T-helper 1 cell treated with Interleukin-12 subunit alpha and Interleukin-12 subunit beta and Interleukin-4 antibody, amounts not matched to agents 30 μg/mL and 1 μg/mL, for 36 hours (primary cell): ENCODE measurements at regions not wholly inside any gene's neighbourhood (a gene's known extent, or its start where the extent isn't known, plus 50 kb on each side); places are given as distances from the start of the nearest gene placed in this dataset.
"Not testable (repeated sequence)": the region's sequence is repeated elsewhere in the genome, so short reads cannot be mapped to it uniquely, and the experiment has no call there.

Experiments used
- H3K27ac Mint-ChIP-seq: one replicate; pipeline ENCODE4 v1.8.0; 2021; ENCODE audit warnings: mild to moderate bottlenecking, mixed read lengths
- H3K27me3 Mint-ChIP-seq: one replicate; pipeline ENCODE4 v1.8.0; 2021; ENCODE audit warnings: low read depth, mixed read lengths
- H3K36me3 Mint-ChIP-seq: one replicate; pipeline ENCODE4 v1.8.0; 2021; ENCODE audit warnings: low read depth, mixed read lengths
- H3K4me1 Mint-ChIP-seq: one replicate; pipeline ENCODE4 v1.8.0; 2021; ENCODE audit warnings: low read depth, mixed read lengths
- H3K4me3 Mint-ChIP-seq: one replicate; pipeline ENCODE4 v1.8.0; 2021; ENCODE audit warnings: mild to moderate bottlenecking, moderate library complexity, mixed read lengths
- H3K9me3 Mint-ChIP-seq: one replicate; pipeline ENCODE4 v1.8.0; 2021; ENCODE audit warnings: mixed read lengths

- Mint-ChIP-seq H3K27ac (no peak overlapping the region), H3K4me1 (no peaks in the 10 kb centered on the region), H3K36me3 (no peaks in the 10 kb centered on the region), H3K4me3 (no peak overlapping the region), H3K9me3 (no peaks in the 10 kb centered on the region), H3K27me3 (no peaks in the 10 kb centered on the region)
Observed at GRCh38 chr3:118618247-118619040, 416.2 kb downstream of the IGSF11 start.

GRCh38 chr3:118626453-118626852 lies 408.2 kb downstream of the IGSF11 start:
- no peak overlapping the region for H3K4me3 Mint-ChIP-seq
- H3K36me3 Mint-ChIP-seq = no peaks in the 10 kb centered on the region
- H3K27ac Mint-ChIP-seq = no peak overlapping the region
- no peaks in the 10 kb centered on the region for H3K4me1 Mint-ChIP-seq
- H3K9me3 Mint-ChIP-seq = no peaks in the 10 kb centered on the region
- no peaks in the 10 kb centered on the region for H3K27me3 Mint-ChIP-seq

- Mint-ChIP-seq H3K4me3 (no peak overlapping the region), H3K27me3 (no peaks in the 10 kb centered on the region), H3K36me3 (no peaks in the 10 kb centered on the region), H3K4me1 (no peaks in the 10 kb centered on the region), H3K27ac (no peak overlapping the region), H3K9me3 (no peaks in the 10 kb centered on the region)
Observed at GRCh38 chr3:118628704-118629341, 405.8 kb downstream of the IGSF11 start.

GRCh38 chr3:118629821-118630220 lies 404.8 kb downstream of the IGSF11 start:
- Mint-ChIP-seq H3K27me3 (no peaks in the 10 kb centered on the region), H3K9me3 (no peaks in the 10 kb centered on the region), H3K4me1 (no peaks in the 10 kb centered on the region), H3K4me3 (no peak overlapping the region), H3K36me3 (no peaks in the 10 kb centered on the region), H3K27ac (no peak overlapping the region)

GRCh38 chr3:118635711-118636110 lies 398.9 kb downstream of the IGSF11 start:
- Mint-ChIP-seq H3K9me3 (no peaks in the 10 kb centered on the region), H3K36me3 (no peaks in the 10 kb centered on the region), H3K4me3 (no peak overlapping the region), H3K4me1 (no peaks in the 10 kb centered on the region), H3K27me3 (no peaks in the 10 kb centered on the region), H3K27ac (no peak overlapping the region)

- no peaks in the 10 kb centered on the region for H3K9me3 Mint-ChIP-seq
- no peaks in the 10 kb centered on the region for H3K4me1 Mint-ChIP-seq
- no peak overlapping the region for H3K4me3 Mint-ChIP-seq
- H3K27me3 Mint-ChIP-seq = no peaks in the 10 kb centered on the region
- no peak overlapping the region for H3K27ac Mint-ChIP-seq
- no peaks in the 10 kb centered on the region for H3K36me3 Mint-ChIP-seq
Observed at GRCh38 chr3:118636841-118637240, 397.8 kb downstream of the IGSF11 start.

- Mint-ChIP-seq H3K27me3 (no peaks in the 10 kb centered on the region), H3K4me1 (no peaks in the 10 kb centered on the region), H3K4me3 (no peak overlapping the region), H3K9me3 (no peaks in the 10 kb centered on the region), H3K36me3 (no peaks in the 10 kb centered on the region), H3K27ac (no peak overlapping the region)
Observed at GRCh38 chr3:118637846-118638245, 396.8 kb downstream of the IGSF11 start.

- no peak overlapping the region for H3K27ac Mint-ChIP-seq
- H3K4me1 Mint-ChIP-seq = no peaks in the 10 kb centered on the region
- H3K27me3 Mint-ChIP-seq = no peaks in the 10 kb centered on the region
- no peaks in the 10 kb centered on the region for H3K36me3 Mint-ChIP-seq
- H3K4me3 Mint-ChIP-seq = no peak overlapping the region
- H3K9me3 Mint-ChIP-seq = no peaks in the 10 kb centered on the region
Observed at GRCh38 chr3:118641608-118642007, 393.0 kb downstream of the IGSF11 start.

- H3K36me3 Mint-ChIP-seq = no peaks in the 10 kb centered on the region
- no peak overlapping the region for H3K4me3 Mint-ChIP-seq
- H3K9me3 Mint-ChIP-seq = no peaks in the 10 kb centered on the region
- no peak overlapping the region for H3K27ac Mint-ChIP-seq
- H3K4me1 Mint-ChIP-seq = no peaks in the 10 kb centered on the region
- H3K27me3 Mint-ChIP-seq = no peaks in the 10 kb centered on the region
Observed at GRCh38 chr3:118671192-118671591, 363.5 kb downstream of the IGSF11 start.

- Mint-ChIP-seq H3K27me3 (no peaks in the 10 kb centered on the region), H3K4me3 (no peak overlapping the region), H3K36me3 (no peaks in the 10 kb centered on the region), H3K27ac (no peak overlapping the region), H3K4me1 (no peaks in the 10 kb centered on the region), H3K9me3 (no peaks in the 10 kb centered on the region)
Observed at GRCh38 chr3:118675305-118675704, 359.3 kb downstream of the IGSF11 start.

- H3K36me3 Mint-ChIP-seq, H3K4me3 Mint-ChIP-seq, H3K9me3 Mint-ChIP-seq: not testable (repeated sequence)
Observed at GRCh38 chr3:118678663-118679062, 356.0 kb downstream of the IGSF11 start.

GRCh38 chr3:118682921-118683320 lies 351.7 kb downstream of the IGSF11 start:
- Mint-ChIP-seq H3K4me1 (no peaks in the 10 kb centered on the region), H3K36me3 (no peaks in the 10 kb centered on the region), H3K9me3 (no peaks in the 10 kb centered on the region), H3K27me3 (no peaks in the 10 kb centered on the region), H3K4me3 (no peak overlapping the region), H3K27ac (no peak overlapping the region)

More at GRCh38 chr3:118678663-118679062, 356.0 kb downstream of the IGSF11 start:
- H3K27me3 Mint-ChIP-seq, H3K27ac Mint-ChIP-seq, H3K4me1 Mint-ChIP-seq: not testable (repeated sequence)

GRCh38 chr3:118683636-118684035 lies 351.0 kb downstream of the IGSF11 start:
- H3K36me3 Mint-ChIP-seq = no peaks in the 10 kb centered on the region
- H3K27me3 Mint-ChIP-seq = no peaks in the 10 kb centered on the region
- no peak overlapping the region for H3K27ac Mint-ChIP-seq
- H3K4me1 Mint-ChIP-seq = no peaks in the 10 kb centered on the region
- no peak overlapping the region for H3K4me3 Mint-ChIP-seq
- H3K9me3 Mint-ChIP-seq = no peaks in the 10 kb centered on the region

- H3K36me3 Mint-ChIP-seq = no peaks in the 10 kb centered on the region
- H3K27me3 Mint-ChIP-seq = no peaks in the 10 kb centered on the region
- no peak overlapping the region for H3K27ac Mint-ChIP-seq
- no peaks in the 10 kb centered on the region for H3K9me3 Mint-ChIP-seq
- H3K4me3 Mint-ChIP-seq = no peak overlapping the region
- H3K4me1 Mint-ChIP-seq = no peaks in the 10 kb centered on the region
Observed at GRCh38 chr3:118688396-118688884, 346.2 kb downstream of the IGSF11 start.

GRCh38 chr3:118692416-118692815 lies 342.2 kb downstream of the IGSF11 start:
- Mint-ChIP-seq H3K27ac (no peak overlapping the region), H3K9me3 (peaks cover 8% of the 10 kb centered on the region), H3K36me3 (no peaks in the 10 kb centered on the region), H3K4me1 (no peaks in the 10 kb centered on the region), H3K4me3 (no peak overlapping the region), H3K27me3 (no peaks in the 10 kb centered on the region)
